ENCODE measurements at regions not wholly inside any gene's neighbourhood (a gene's known extent, or its start where the extent isn't known, plus 50 kb on each side); places are given as distances from the start of the nearest gene placed in this dataset.

GRCh38 chr1:38327559-38327973, 281.0 kb upstream of the POU3F1 start:
- TF ChIP-seq CTCF (IDR thresholded peaks at IDR 0.05; ENCODE audit: low read depth, low read length, poor library complexity, severe bottlenecking) = no peak
- TF ChIP-seq EZH2phosphoT487 (IDR thresholded peaks at IDR 0.05; ENCODE audit: borderline replicate concordance, low read length) = no peak

Measured in DOHH2 (cell line).